HEK293 (cell line): ENCODE measurements at regions not wholly inside any gene's neighbourhood (a gene's known extent, or its start where the extent isn't known, plus 50 kb on each side); places are given as distances from the start of the nearest gene placed in this dataset.

Source experiments
- CTCF ChIA-PET: fragments of 350-600 bp; formaldehyde crosslinking; extraction: SDS; loops from one replicate; lab custom pipeline; 2021; ENCODE audit warnings: antibody characterized with exemption; lab: Yijun Ruan, JAX
- POLR2A ChIA-PET: fragments of 300-600 bp; formaldehyde crosslinking; extraction: SDS; loops from one replicate; lab custom pipeline; 2020; ENCODE audit warnings: antibody characterized with exemption, inconsistent platforms; lab: Yijun Ruan, JAX
- H3K27ac ChIP-seq: fragments of 200-500 bp; sonication (Bioruptor generic); 2 replicates; pipeline ENCODE4 v1.5.1; 2014; ENCODE audit warnings: low read depth, low read length, control low read depth, inconsistent platforms; ENCODE audit errors: extremely low read depth
- H3K36me3 ChIP-seq, 2 experiments: fragments of 200-500 bp in 1 of 2; sonication (Bioruptor generic) in 1 of 2; 1 replicate in 1 of 2; 2 replicates in 1 of 2; pipeline ENCODE4 v1.5.1; 2014 to 2017; ENCODE audit warnings: inconsistent platforms in 2 of 2, low read length in 2 of 2; ENCODE audit not compliant: control insufficient read depth in 2 of 2, insufficient read depth in 1 of 2
- H3K4me1 ChIP-seq: fragments of 200-500 bp; sonication (Bioruptor generic); 2 replicates; pipeline ENCODE4 v1.5.1; 2014; ENCODE audit warnings: mild to moderate bottlenecking, low read length, inconsistent platforms; ENCODE audit not compliant: control insufficient read depth, insufficient read depth
- H3K4me3 ChIP-seq: 2 replicates; pipeline ENCODE4 v1.5.1; 2011; ENCODE audit warnings: low read depth, mild to moderate bottlenecking, control low read depth, low read length, moderate library complexity
- H3K9me3 ChIP-seq: fragments of 200-500 bp; sonication (Bioruptor generic); 2 replicates; pipeline ENCODE4 v1.5.1; 2014; ENCODE audit warnings: low read depth, low read length, inconsistent platforms; ENCODE audit not compliant: control insufficient read depth, insufficient read depth
- EGR2 ChIP-seq: fragments of 450-650 bp; formaldehyde crosslinking; IDR thresholded peaks from 2 replicates; pipeline ENCODE4 v1.5.1; 2016; ENCODE audit warnings: low read depth, missing biosample characterization, missing genetic modification characterization
- KLF7 ChIP-seq: fragments of 450-650 bp; formaldehyde crosslinking; IDR thresholded peaks from 2 replicates; pipeline ENCODE4 v1.5.1; 2016; ENCODE audit warnings: missing biosample characterization, missing genetic modification characterization, borderline replicate concordance
- KLF8 ChIP-seq: fragments of 450-650 bp; formaldehyde crosslinking; IDR thresholded peaks from 2 replicates; pipeline ENCODE4 v1.5.1; 2016; ENCODE audit warnings: missing biosample characterization, missing genetic modification characterization
- PRDM4 ChIP-seq: fragments of 450-650 bp; formaldehyde crosslinking; IDR thresholded peaks from 2 replicates; pipeline ENCODE4 v1.5.1; 2017; ENCODE audit warnings: missing biosample characterization, missing genetic modification characterization
- ZBTB10 ChIP-seq: fragments of 450-650 bp; formaldehyde crosslinking; IDR thresholded peaks from 2 replicates; pipeline ENCODE4 v1.5.1; 2016; ENCODE audit warnings: missing biosample characterization, missing genetic modification characterization
- ZBTB17 ChIP-seq: fragments of 450-650 bp; formaldehyde crosslinking; IDR thresholded peaks from 2 replicates; pipeline ENCODE4 v1.5.1; 2016; ENCODE audit warnings: missing biosample characterization, missing genetic modification characterization
- ZBTB21 ChIP-seq: fragments of 450-650 bp; formaldehyde crosslinking; IDR thresholded peaks from 2 replicates; pipeline ENCODE4 v1.5.1; 2017; ENCODE audit warnings: missing biosample characterization, missing genetic modification characterization
- ZBTB48 ChIP-seq: fragments of 450-650 bp; formaldehyde crosslinking; IDR thresholded peaks from 2 replicates; pipeline ENCODE4 v1.5.1; 2016; ENCODE audit warnings: missing biosample characterization, missing genetic modification characterization
- ZFP41 ChIP-seq: fragments of 450-650 bp; formaldehyde crosslinking; IDR thresholded peaks from 2 replicates; pipeline ENCODE4 v1.5.1; 2016; ENCODE audit warnings: missing biosample characterization, missing genetic modification characterization, borderline replicate concordance
- ZNF174 ChIP-seq: fragments of 450-650 bp; formaldehyde crosslinking; IDR thresholded peaks from 2 replicates; pipeline ENCODE4 v1.5.0; 2017; ENCODE audit warnings: missing biosample characterization, mild to moderate bottlenecking, missing genetic modification characterization
- ZNF221 ChIP-seq: fragments of 450-650 bp; formaldehyde crosslinking; IDR thresholded peaks from 2 replicates; pipeline ENCODE4 v1.5.1; 2017; ENCODE audit warnings: missing biosample characterization, missing genetic modification characterization, borderline replicate concordance
- ZNF223 ChIP-seq: fragments of 450-650 bp; formaldehyde crosslinking; IDR thresholded peaks from 2 replicates; pipeline ENCODE4 v1.5.1; 2016; ENCODE audit warnings: missing biosample characterization, missing genetic modification characterization
- ZNF302 ChIP-seq: fragments of 450-650 bp; formaldehyde crosslinking; IDR thresholded peaks from 2 replicates; pipeline ENCODE4 v1.5.1; 2016; ENCODE audit warnings: missing biosample characterization, missing genetic modification characterization, low read depth
- ZNF404 ChIP-seq: fragments of 450-650 bp; formaldehyde crosslinking; IDR thresholded peaks from 2 replicates; pipeline ENCODE4 v1.5.1; 2017; ENCODE audit warnings: missing biosample characterization, missing genetic modification characterization
- ZNF426 ChIP-seq: fragments of 450-650 bp; formaldehyde crosslinking; IDR thresholded peaks from 2 replicates; pipeline ENCODE4 v1.5.1; 2017; ENCODE audit warnings: missing biosample characterization, missing genetic modification characterization, mild to moderate bottlenecking, inconsistent platforms, moderate library complexity
- ZNF76 ChIP-seq: fragments of 450-650 bp; formaldehyde crosslinking; IDR thresholded peaks from 2 replicates; pipeline ENCODE4; 2016; ENCODE audit warnings: low read depth, missing biosample characterization, missing genetic modification characterization, borderline replicate concordance
- ZSCAN30 ChIP-seq: fragments of 450-650 bp; IDR thresholded peaks from 2 replicates; pipeline ENCODE4 v1.5.1; 2018; ENCODE audit warnings: missing biosample characterization, mild to moderate bottlenecking, missing genetic modification characterization, moderate library complexity
- TF ChIP-seq, protein P1 (sequence below): fragments of 450-650 bp; formaldehyde crosslinking; IDR thresholded peaks from 2 replicates; pipeline ENCODE4 v1.5.1; 2017; ENCODE audit warnings: missing biosample characterization, missing genetic modification characterization

- POLR2A ChIA-PET: no interaction called here
- H3K4me1 ChIP-seq: no peaks in the 10 kb centered on the region
- CTCF ChIA-PET: interaction anchor here (0.6 kb wide), 1 partner anchor 310 kb away, joined by 5 read pairs; no protein-coding TSS in a partner anchor
- TF ChIP-seq PRDM4 (tag by site-specific recombination) (no peak), KLF7 (tag by site-specific recombination) (no peak), ZBTB17 (tag by site-specific recombination) (no peak), ZFP41 (no peak), EGR2 (no peak), KLF8 (tag by site-specific recombination) (no peak), ZNF426 (tag by site-specific recombination) (no peak), ZNF174 (tag by site-specific recombination) (no peak), ZBTB21 (tag by site-specific recombination) (no peak), ZNF76 (tag by site-specific recombination) (no peak), ZNF221 (tag by site-specific recombination) (no peak), ZBTB48 (tag by site-specific recombination) (no peak), ZSCAN30 (tag by site-specific recombination) (no peak)
- TF ChIP-seq, protein P1, sequence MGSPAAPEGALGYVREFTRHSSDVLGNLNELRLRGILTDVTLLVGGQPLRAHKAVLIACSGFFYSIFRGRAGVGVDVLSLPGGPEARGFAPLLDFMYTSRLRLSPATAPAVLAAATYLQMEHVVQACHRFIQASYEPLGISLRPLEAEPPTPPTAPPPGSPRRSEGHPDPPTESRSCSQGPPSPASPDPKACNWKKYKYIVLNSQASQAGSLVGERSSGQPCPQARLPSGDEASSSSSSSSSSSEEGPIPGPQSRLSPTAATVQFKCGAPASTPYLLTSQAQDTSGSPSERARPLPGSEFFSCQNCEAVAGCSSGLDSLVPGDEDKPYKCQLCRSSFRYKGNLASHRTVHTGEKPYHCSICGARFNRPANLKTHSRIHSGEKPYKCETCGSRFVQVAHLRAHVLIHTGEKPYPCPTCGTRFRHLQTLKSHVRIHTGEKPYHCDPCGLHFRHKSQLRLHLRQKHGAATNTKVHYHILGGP: no peak
- no peak overlapping the region for H3K27ac ChIP-seq
- H3K36me3 ChIP-seq: no peaks in the 10 kb centered on the region
- H3K9me3 ChIP-seq: no peaks in the 10 kb centered on the region
- no peak overlapping the region for H3K4me3 ChIP-seq
Measured at GRCh38 chr9:106722051-106722753, 140.8 kb upstream of the ZNF462 start.

DNA sequence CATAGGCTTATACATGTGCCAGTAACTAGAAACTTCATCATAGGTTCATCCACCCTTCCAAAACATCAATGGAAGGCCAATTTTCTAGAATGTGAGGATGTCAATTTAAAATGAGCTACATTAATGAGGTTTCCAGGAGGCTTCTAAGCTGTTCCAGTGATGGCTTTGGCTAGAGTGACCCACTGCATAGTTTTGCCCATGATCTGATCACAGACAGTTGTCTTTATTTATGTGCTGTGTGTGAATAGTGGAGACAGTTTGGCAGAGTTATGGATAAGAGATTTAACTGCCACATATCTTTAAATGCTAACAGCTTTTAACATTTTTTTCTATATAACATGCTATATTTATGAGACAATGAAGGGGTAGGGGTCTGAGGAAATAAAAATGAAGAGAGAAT, 139.0 kb upstream of the ZNF462 start:
- POLR2A ChIA-PET: no interaction called here
- Histone ChIP-seq H3K9me3 (no peaks in the 10 kb centered on the region), H3K27ac (no peak overlapping the region), H3K4me3 (no peak overlapping the region)
- CTCF ChIA-PET: no interaction called here
- TF ChIP-seq ZNF302 (tag by site-specific recombination) (no peak), ZNF223 (tag by site-specific recombination) (no peak), ZNF404 (no peak), ZBTB10 (tag by site-specific recombination) (no peak)
- TF ChIP-seq, all 188 proteins: peak for 0
- Histone ChIP-seq H3K4me1 (no peaks in the 10 kb centered on the region), H3K36me3 (no peaks in the 10 kb centered on the region)
